ENCODE measurements at regions not wholly inside any gene's neighbourhood (a gene's known extent, or its start where the extent isn't known, plus 50 kb on each side); places are given as distances from the start of the nearest gene placed in this dataset.

- ATAC-seq (ENCODE audit: insufficient read depth, low read depth) (peak; percentile 67; the same call in 2 of the 3 replicates), DNase-seq (peak; percentile 26)
- no peaks in the 10 kb centered on the region for H3K36me3 ChIP-seq (ENCODE audit: insufficient read depth, low read length)
Observed at GRCh38 chr4:79042079-79042674, 102.9 kb upstream of the PAQR3 start.

GRCh38 chr4:79034544-79034943 is 95.3 kb upstream of the PAQR3 start:
- H3K79me2 ChIP-seq (ENCODE audit: insufficient read depth, low read length): no peaks in the 10 kb centered on the region
- no peak overlapping the region for H3K4me2 ChIP-seq (ENCODE audit: insufficient read depth, low read length)
- H2AFZ ChIP-seq (ENCODE audit: low read depth, low read length): no peak overlapping the region
- H3K36me3 ChIP-seq (ENCODE audit: insufficient read depth, low read length): no peaks in the 10 kb centered on the region
- H3K4me1 ChIP-seq (ENCODE audit: insufficient read depth, low read length): no peaks in the 10 kb centered on the region
- ATAC-seq (ENCODE audit: insufficient read depth, low read depth) (no peak), DNase-seq (no peak)
- TF ChIP-seq CTCF (IDR thresholded peaks at IDR 0.05; ENCODE audit: borderline replicate concordance, extremely low read depth, low read length, poor library complexity, severe bottlenecking) (no peak), EZH2 (IDR thresholded peaks at IDR 0.05; ENCODE audit: borderline replicate concordance, low read depth, low read length, severe bottlenecking) (no peak)
- no peaks in the 10 kb centered on the region for H3K9me3 ChIP-seq (ENCODE audit: insufficient read depth, low read length, severe bottlenecking)
- no peak overlapping the region for H3K9ac ChIP-seq (ENCODE audit: low read depth, low read length)
- H3K4me3 ChIP-seq (ENCODE audit: low read depth in 1 of 2, low read length in 2 of 2): no peak overlapping the region
- no peaks in the 10 kb centered on the region for H3K27me3 ChIP-seq (ENCODE audit: insufficient read depth, low read length, poor library complexity)
- no peaks in the 10 kb centered on the region for H4K20me1 ChIP-seq (ENCODE audit: insufficient read depth, low read length)
- H3K27ac ChIP-seq (ENCODE audit: low read length): no peak overlapping the region

More at GRCh38 chr4:79042079-79042674, 102.9 kb upstream of the PAQR3 start:
- no peaks in the 10 kb centered on the region for H3K4me1 ChIP-seq (ENCODE audit: insufficient read depth, low read length)
- H3K79me2 ChIP-seq (ENCODE audit: insufficient read depth, low read length): no peaks in the 10 kb centered on the region
- no peaks in the 10 kb centered on the region for H3K9me3 ChIP-seq (ENCODE audit: insufficient read depth, low read length, severe bottlenecking)
- H2AFZ ChIP-seq (ENCODE audit: low read depth, low read length): no peak overlapping the region
- no peaks in the 10 kb centered on the region for H4K20me1 ChIP-seq (ENCODE audit: insufficient read depth, low read length)
- TF ChIP-seq CTCF (IDR thresholded peaks at IDR 0.05; ENCODE audit: borderline replicate concordance, extremely low read depth, low read length, poor library complexity, severe bottlenecking): peak; percentile 71
- TF ChIP-seq EZH2 (IDR thresholded peaks at IDR 0.05; ENCODE audit: borderline replicate concordance, low read depth, low read length, severe bottlenecking): no peak
- no peak overlapping the region for H3K9ac ChIP-seq (ENCODE audit: low read depth, low read length)
- H3K4me3 ChIP-seq (ENCODE audit: low read depth in 1 of 2, low read length in 2 of 2): no peak overlapping the region
- H3K27me3 ChIP-seq (ENCODE audit: insufficient read depth, low read length, poor library complexity): no peaks in the 10 kb centered on the region
- no peak overlapping the region for H3K4me2 ChIP-seq (ENCODE audit: insufficient read depth, low read length)
- H3K27ac ChIP-seq (ENCODE audit: low read length): no peak overlapping the region

- no peak overlapping the region for H3K4me2 ChIP-seq (ENCODE audit: insufficient read depth, low read length)
- no peaks in the 10 kb centered on the region for H4K20me1 ChIP-seq (ENCODE audit: insufficient read depth, low read length)
- TF ChIP-seq EZH2 (IDR thresholded peaks at IDR 0.05; ENCODE audit: borderline replicate concordance, low read depth, low read length, severe bottlenecking) (no peak), CTCF (IDR thresholded peaks at IDR 0.05; ENCODE audit: borderline replicate concordance, extremely low read depth, low read length, poor library complexity, severe bottlenecking) (no peak)
- H3K9ac ChIP-seq (ENCODE audit: low read depth, low read length): no peak overlapping the region
- no peak overlapping the region for H3K27ac ChIP-seq (ENCODE audit: low read length)
- H3K27me3 ChIP-seq (ENCODE audit: insufficient read depth, low read length, poor library complexity): no peaks in the 10 kb centered on the region
- H3K79me2 ChIP-seq (ENCODE audit: insufficient read depth, low read length): no peaks in the 10 kb centered on the region
- no peaks in the 10 kb centered on the region for H3K9me3 ChIP-seq (ENCODE audit: insufficient read depth, low read length, severe bottlenecking)
- DNase-seq (no peak), ATAC-seq (ENCODE audit: insufficient read depth, low read depth) (no peak)
- H3K36me3 ChIP-seq (ENCODE audit: insufficient read depth, low read length): no peaks in the 10 kb centered on the region
- no peak overlapping the region for H2AFZ ChIP-seq (ENCODE audit: low read depth, low read length)
- no peak overlapping the region for H3K4me3 ChIP-seq (ENCODE audit: low read depth in 1 of 2, low read length in 2 of 2)
- H3K4me1 ChIP-seq (ENCODE audit: insufficient read depth, low read length): no peaks in the 10 kb centered on the region
Observed at GRCh38 chr4:79030973-79031372, 91.7 kb upstream of the PAQR3 start.

All from DND-41 (cell line).